HEK293T (cell line): ENCODE measurements at regions not wholly inside any gene's neighbourhood (a gene's known extent, or its start where the extent isn't known, plus 50 kb on each side); places are given as distances from the start of the nearest gene placed in this dataset.

Source experiments
- CTBP1 ChIP-seq: fragments of 450-650 bp; IDR thresholded peaks from 2 replicates; pipeline ENCODE4 v1.6.1; 2016; ENCODE audit warnings: borderline replicate concordance
- TARDBP ChIP-seq: fragments of 450-650 bp; IDR thresholded peaks from 2 replicates; pipeline ENCODE4 v1.6.1; 2016

DNA sequence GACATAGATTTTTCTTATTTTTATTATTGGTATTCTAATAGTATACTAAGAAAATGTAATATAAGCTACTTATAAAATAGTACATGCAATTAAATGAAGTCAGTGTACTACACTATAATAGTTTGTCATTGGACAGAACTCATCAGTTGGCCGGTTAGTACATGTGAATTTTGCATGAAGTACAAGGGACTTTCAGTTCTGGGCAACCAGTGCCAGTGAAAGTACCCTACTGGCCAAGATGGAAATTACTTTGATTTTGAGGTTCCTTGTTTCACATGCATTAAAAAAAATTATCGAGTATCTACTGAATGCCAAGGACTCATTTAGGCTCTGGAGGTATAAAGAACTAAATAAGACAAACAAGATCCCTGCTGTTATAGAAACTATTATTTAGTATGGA, 213.4 kb upstream of the ELL2 start:
- TF ChIP-seq TARDBP (no peak), CTBP1 (no peak)
